HFFc6 (cell line): ENCODE measurements at regions not wholly inside any gene's neighbourhood (a gene's known extent, or its start where the extent isn't known, plus 50 kb on each side); places are given as distances from the start of the nearest gene placed in this dataset.

Source experiments
- DNase-seq: peaks from one replicate; pipeline ENCODE4 v3.0.0-alpha.2; 2018
- H3K27ac Mint-ChIP-seq: 2 replicates; pipeline ENCODE4 v1.8.0; 2020; ENCODE audit warnings: mild to moderate bottlenecking, mixed read lengths
- H3K27me3 Mint-ChIP-seq: 2 replicates; pipeline ENCODE4 v1.8.0; 2021; ENCODE audit warnings: mild to moderate bottlenecking, moderate library complexity, mixed read lengths; ENCODE audit not compliant: insufficient read depth
- H3K36me3 Mint-ChIP-seq: 2 replicates; pipeline ENCODE4 v1.8.0; 2021; ENCODE audit warnings: low read depth, mixed read lengths
- H3K4me1 Mint-ChIP-seq: 2 replicates; pipeline ENCODE4 v1.8.0; 2020; ENCODE audit warnings: low read depth, mixed read lengths
- H3K4me3 Mint-ChIP-seq: 2 replicates; pipeline ENCODE4 v1.8.0; 2020; ENCODE audit warnings: mild to moderate bottlenecking, moderate library complexity, mixed read lengths
- H3K9me3 Mint-ChIP-seq: 2 replicates; pipeline ENCODE4 v1.8.0; 2020; ENCODE audit warnings: mild to moderate bottlenecking, mixed read lengths
- TF ChIP-seq, protein P1 (sequence below): fragments of 200-600 bp; sonication (generic); IDR thresholded peaks from 2 replicates; pipeline ENCODE4 v1.5.0; 2021; ENCODE audit warnings: antibody characterized with exemption, mild to moderate bottlenecking

DNA sequence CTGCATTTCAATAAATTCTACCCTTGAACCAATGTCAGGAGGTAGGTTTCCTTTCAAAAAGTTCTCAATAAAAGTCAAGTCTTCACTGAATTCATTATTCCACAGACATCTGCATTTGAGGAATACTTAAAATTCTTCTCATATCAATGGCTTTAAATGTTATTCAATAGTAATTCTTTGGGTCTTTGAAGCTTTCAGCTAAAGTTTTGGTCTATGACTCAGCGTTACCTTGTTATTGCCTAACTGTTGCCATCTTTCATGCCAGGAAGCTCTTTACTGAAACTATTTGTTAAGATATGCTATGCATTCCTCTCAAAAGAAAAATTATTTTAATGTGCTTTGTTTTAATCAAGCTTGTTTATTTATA is 170.5 kb downstream of the NNT start:
- peak; percentile 32 for DNase-seq
- Mint-ChIP-seq H3K27me3 (no peaks in the 10 kb centered on the region; the same call in 1 of the 2 replicates), H3K36me3 (no peaks in the 10 kb centered on the region), H3K4me3 (no peak overlapping the region; the same call in 1 of the 2 replicates), H3K9me3 (no peaks in the 10 kb centered on the region; the same call in 1 of the 2 replicates), H3K27ac (peak overlapping the region; percentile 68), H3K4me1 (peaks cover 36% of the 10 kb centered on the region)
- TF ChIP-seq, protein P1, sequence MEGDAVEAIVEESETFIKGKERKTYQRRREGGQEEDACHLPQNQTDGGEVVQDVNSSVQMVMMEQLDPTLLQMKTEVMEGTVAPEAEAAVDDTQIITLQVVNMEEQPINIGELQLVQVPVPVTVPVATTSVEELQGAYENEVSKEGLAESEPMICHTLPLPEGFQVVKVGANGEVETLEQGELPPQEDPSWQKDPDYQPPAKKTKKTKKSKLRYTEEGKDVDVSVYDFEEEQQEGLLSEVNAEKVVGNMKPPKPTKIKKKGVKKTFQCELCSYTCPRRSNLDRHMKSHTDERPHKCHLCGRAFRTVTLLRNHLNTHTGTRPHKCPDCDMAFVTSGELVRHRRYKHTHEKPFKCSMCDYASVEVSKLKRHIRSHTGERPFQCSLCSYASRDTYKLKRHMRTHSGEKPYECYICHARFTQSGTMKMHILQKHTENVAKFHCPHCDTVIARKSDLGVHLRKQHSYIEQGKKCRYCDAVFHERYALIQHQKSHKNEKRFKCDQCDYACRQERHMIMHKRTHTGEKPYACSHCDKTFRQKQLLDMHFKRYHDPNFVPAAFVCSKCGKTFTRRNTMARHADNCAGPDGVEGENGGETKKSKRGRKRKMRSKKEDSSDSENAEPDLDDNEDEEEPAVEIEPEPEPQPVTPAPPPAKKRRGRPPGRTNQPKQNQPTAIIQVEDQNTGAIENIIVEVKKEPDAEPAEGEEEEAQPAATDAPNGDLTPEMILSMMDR: no peak

DNA sequence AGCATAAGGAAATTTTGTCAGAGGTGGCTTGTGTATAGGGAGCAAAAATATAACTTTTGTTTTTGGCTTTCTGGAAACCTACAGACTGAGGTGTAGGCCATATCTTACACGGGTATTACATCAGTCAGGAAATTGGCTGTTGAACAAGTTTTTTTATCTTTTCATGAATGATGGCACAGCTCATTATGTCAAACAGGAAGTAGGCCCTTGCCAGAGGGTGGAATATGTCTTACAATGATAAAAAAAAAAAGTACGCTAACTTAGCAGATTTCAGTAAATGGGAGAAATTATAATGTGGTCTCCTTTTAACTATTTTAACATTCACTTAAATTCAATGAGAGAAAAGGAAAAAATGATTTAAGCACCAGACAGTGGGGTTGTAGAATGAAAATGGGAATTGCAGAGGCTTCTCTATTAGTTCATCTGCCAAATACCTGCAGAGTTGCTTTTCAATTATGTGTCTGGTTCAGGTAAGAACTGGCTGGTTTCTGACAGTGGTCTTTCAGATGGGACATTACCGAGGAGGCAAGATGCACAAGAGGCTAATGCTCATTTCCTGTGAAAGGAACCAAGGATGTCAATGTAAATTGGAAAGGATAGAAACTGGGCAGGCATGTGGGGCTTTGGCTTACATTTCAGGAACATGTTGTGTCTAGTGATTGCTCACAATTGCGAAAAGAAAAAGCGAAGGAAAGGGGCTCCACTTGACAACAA is 169.9 kb downstream of the NNT start:
- Mint-ChIP-seq H3K9me3 (no peaks in the 10 kb centered on the region), H3K4me1 (peaks cover 36% of the 10 kb centered on the region), H3K36me3 (no peaks in the 10 kb centered on the region), H3K4me3 (peak overlapping the region; percentile 19; the same call in 1 of the 2 replicates), H3K27me3 (peaks cover under 1% of the 10 kb centered on the region), H3K27ac (peak overlapping the region; percentile 68)
- DNase-seq: peak; percentile 15
- TF ChIP-seq, protein P1: no peak

DNA sequence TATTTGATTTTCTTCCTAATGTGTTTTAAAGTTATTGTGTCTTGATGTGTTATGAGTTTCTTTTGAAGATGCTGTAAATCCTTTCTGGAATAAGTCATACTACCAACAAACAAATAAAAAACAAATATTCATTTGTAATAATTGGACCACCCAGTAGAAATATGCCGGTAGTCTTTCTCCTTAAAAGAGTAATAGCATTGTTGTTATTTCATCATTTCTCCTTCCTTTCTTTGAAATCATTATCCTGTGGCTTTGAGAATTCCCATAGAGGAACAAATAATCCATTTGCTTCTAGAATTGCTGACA is 169.4 kb downstream of the NNT start:
- Mint-ChIP-seq H3K27ac (peak overlapping the region; percentile 68), H3K4me3 (no peak overlapping the region)

DNA sequence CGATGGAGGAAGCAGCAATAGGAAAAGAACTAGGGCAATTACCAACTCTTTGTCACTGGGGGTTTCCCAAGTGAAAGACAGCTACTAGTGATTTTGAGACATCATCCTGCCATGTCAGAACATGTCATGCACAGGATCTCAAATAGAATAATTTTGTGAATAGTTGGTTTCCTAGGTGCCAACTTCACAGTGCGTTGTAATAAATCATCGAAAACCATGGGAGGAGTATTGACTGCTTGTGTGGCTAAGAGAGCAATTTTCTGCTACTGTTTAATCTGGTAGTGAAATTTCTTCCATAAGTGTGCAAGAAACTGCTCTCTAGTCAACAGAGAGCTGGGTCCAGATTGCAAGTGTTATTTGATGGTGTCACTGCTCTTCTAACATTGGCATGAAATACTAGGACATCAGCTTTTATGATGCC is 168.6 kb downstream of the NNT start:
- Mint-ChIP-seq H3K36me3 (no peaks in the 10 kb centered on the region), H3K27ac (no peak overlapping the region), H3K9me3 (no peaks in the 10 kb centered on the region), H3K27me3 (peaks cover 2% of the 10 kb centered on the region), H3K4me3 (no peak overlapping the region), H3K4me1 (peaks cover 36% of the 10 kb centered on the region)
- DNase-seq: no peak
- TF ChIP-seq, protein P1: no peak

More for the DNA sequence above, 169.4 kb downstream of the NNT start:
- TF ChIP-seq, protein P1: no peak
- no peaks in the 10 kb centered on the region for H3K9me3 Mint-ChIP-seq
- H3K27me3 Mint-ChIP-seq: peaks cover 2% of the 10 kb centered on the region
- no peaks in the 10 kb centered on the region for H3K36me3 Mint-ChIP-seq
- peaks cover 36% of the 10 kb centered on the region for H3K4me1 Mint-ChIP-seq
- no peak for DNase-seq

DNA sequence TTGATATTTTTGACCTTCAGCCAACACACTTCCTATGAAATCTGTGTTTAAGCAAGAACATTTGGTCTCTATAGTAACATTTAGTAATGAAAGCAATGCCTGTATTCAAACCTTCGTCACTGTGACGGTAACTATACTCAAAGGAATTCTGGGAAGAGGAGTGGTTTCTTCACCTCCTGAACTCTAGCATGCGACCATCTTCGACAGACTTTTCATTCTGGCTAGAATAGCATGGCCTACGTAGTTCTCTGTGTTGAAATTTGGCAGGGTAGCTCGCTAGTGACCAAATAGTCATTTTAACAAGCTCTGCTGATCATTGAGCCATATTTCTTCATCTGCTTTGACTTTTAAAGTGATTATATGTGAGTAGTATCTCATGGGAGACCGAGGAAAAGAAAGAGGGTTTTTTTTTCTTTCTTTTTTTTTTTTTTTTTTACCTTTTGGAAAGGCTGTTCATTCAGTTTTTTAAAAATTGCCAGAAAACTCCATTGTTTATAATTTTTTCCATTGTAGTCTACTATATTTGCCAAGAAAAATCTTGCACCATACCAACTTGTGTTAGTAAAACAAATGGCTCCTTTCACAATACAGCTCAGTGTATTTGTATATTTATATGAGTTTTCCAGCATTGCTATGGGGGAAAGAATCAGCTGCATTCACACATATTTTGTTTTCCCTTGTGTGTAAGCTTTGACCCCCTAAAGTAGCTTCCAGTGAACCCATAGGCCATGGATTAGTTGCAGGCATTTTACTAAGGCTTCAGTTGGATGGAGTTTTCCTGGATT is 166.8 kb downstream of the NNT start:
- Mint-ChIP-seq H3K9me3 (no peaks in the 10 kb centered on the region), H3K36me3 (no peaks in the 10 kb centered on the region), H3K4me3 (no peak overlapping the region), H3K4me1 (peaks cover 36% of the 10 kb centered on the region), H3K27me3 (peaks cover 2% of the 10 kb centered on the region; the same call in 1 of the 2 replicates), H3K27ac (peak overlapping the region; percentile 66)
- TF ChIP-seq, protein P1: no peak
- DNase-seq: peak; percentile 33
